ENCODE measurements at regions not wholly inside any gene's neighbourhood (a gene's known extent, or its start where the extent isn't known, plus 50 kb on each side); places are given as distances from the start of the nearest gene placed in this dataset.

GRCh38 chr16:66224626-66225025 is 141.9 kb upstream of the CDH5 start:
- TF ChIP-seq CTCF (IDR thresholded peaks at IDR 0.05) = no peak
- TF ChIP-seq POLR2AphosphoS5 (IDR thresholded peaks at IDR 0.05; ENCODE audit: insufficient read depth in 1 of 2, low read depth in 1 of 2) = no peak
- no peak for TF ChIP-seq POLR2A (IDR thresholded peaks at IDR 0.05)
- intact Hi-C loops (cut with DNase I) = no loop called here
- no peaks in the 10 kb centered on the region for H3K27me3 ChIP-seq
- no peak overlapping the region for H3K4me3 ChIP-seq
- H3K9me3 ChIP-seq = no peaks in the 10 kb centered on the region
- no peak for DNase-seq (ENCODE audit: extremely low spot score in 2 of 2)
- no peaks in the 10 kb centered on the region for H3K4me1 ChIP-seq
- H3K27ac ChIP-seq = no peak overlapping the region
- no peaks in the 10 kb centered on the region for H3K36me3 ChIP-seq

GRCh38 chr16:66224186-66224585 is 142.3 kb upstream of the CDH5 start:
- no peaks in the 10 kb centered on the region for H3K27me3 ChIP-seq
- intact Hi-C loops (cut with DNase I) = no loop called here
- H3K9me3 ChIP-seq = no peaks in the 10 kb centered on the region
- H3K4me1 ChIP-seq = no peaks in the 10 kb centered on the region
- no peak overlapping the region for H3K4me3 ChIP-seq
- H3K27ac ChIP-seq = no peak overlapping the region
- no peak for DNase-seq (ENCODE audit: extremely low spot score in 2 of 2)
- H3K36me3 ChIP-seq = no peaks in the 10 kb centered on the region
- TF ChIP-seq POLR2A (IDR thresholded peaks at IDR 0.05) (no peak), CTCF (IDR thresholded peaks at IDR 0.05) (no peak), POLR2AphosphoS5 (IDR thresholded peaks at IDR 0.05; ENCODE audit: insufficient read depth in 1 of 2, low read depth in 1 of 2) (no peak)

- no peaks in the 10 kb centered on the region for H3K27me3 ChIP-seq
- intact Hi-C loops (cut with DNase I) = no loop called here
- H3K9me3 ChIP-seq = no peaks in the 10 kb centered on the region
- H3K36me3 ChIP-seq = no peaks in the 10 kb centered on the region
- no peak for DNase-seq (ENCODE audit: extremely low spot score in 2 of 2)
- no peaks in the 10 kb centered on the region for H3K4me1 ChIP-seq
- no peak overlapping the region for H3K27ac ChIP-seq
- no peak for TF ChIP-seq CTCF (IDR thresholded peaks at IDR 0.05)
- no peak for TF ChIP-seq POLR2AphosphoS5 (IDR thresholded peaks at IDR 0.05; ENCODE audit: insufficient read depth in 1 of 2, low read depth in 1 of 2)
- TF ChIP-seq POLR2A (IDR thresholded peaks at IDR 0.05) = no peak
- no peak overlapping the region for H3K4me3 ChIP-seq
Observed at GRCh38 chr16:66223176-66223780, 143.2 kb upstream of the CDH5 start.

- TF ChIP-seq POLR2AphosphoS5 (IDR thresholded peaks at IDR 0.05; ENCODE audit: insufficient read depth in 1 of 2, low read depth in 1 of 2) = no peak
- no peak for TF ChIP-seq CTCF (IDR thresholded peaks at IDR 0.05)
- no peak for TF ChIP-seq POLR2A (IDR thresholded peaks at IDR 0.05)
- no peak overlapping the region for H3K27ac ChIP-seq
- no peaks in the 10 kb centered on the region for H3K9me3 ChIP-seq
- no peaks in the 10 kb centered on the region for H3K36me3 ChIP-seq
- no peak overlapping the region for H3K4me3 ChIP-seq
- no peak for DNase-seq (ENCODE audit: extremely low spot score in 2 of 2)
- H3K4me1 ChIP-seq = no peaks in the 10 kb centered on the region
- no peaks in the 10 kb centered on the region for H3K27me3 ChIP-seq
- intact Hi-C loops (cut with DNase I) = no loop called here
Observed at GRCh38 chr16:66222756-66223155, 143.7 kb upstream of the CDH5 start.

DNA sequence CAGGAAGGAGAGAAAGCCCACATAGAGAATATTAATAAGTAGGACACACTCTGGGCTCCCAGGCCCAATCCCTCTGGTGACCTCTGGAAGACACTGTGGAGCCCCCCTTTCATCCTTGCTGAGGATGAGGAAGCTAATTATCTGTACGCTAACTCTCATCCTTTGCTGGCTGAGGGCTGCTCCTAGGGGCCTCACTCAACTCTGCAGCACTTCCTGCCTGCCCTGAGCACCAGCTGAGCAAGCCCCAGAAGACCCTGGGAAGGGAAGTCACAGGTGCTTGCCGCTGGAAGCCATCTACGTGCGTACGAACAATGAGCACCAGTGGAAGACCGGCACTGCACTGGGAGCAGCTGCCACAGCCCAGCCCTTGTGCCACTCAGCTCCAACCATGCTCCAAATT is 145.8 kb upstream of the CDH5 start:
- no peaks in the 10 kb centered on the region for H3K36me3 ChIP-seq
- H3K27me3 ChIP-seq = no peaks in the 10 kb centered on the region
- no peaks in the 10 kb centered on the region for H3K4me1 ChIP-seq
- H3K4me3 ChIP-seq = no peak overlapping the region
- TF ChIP-seq POLR2A (IDR thresholded peaks at IDR 0.05) (no peak), POLR2AphosphoS5 (IDR thresholded peaks at IDR 0.05; ENCODE audit: insufficient read depth in 1 of 2, low read depth in 1 of 2) (no peak), CTCF (IDR thresholded peaks at IDR 0.05) (no peak)
- no peak for DNase-seq (ENCODE audit: extremely low spot score in 2 of 2)
- H3K9me3 ChIP-seq = no peaks in the 10 kb centered on the region
- intact Hi-C loops (cut with DNase I) = no loop called here
- H3K27ac ChIP-seq = no peak overlapping the region
